ENCODE measurements at regions not wholly inside any gene's neighbourhood (a gene's known extent, or its start where the extent isn't known, plus 50 kb on each side); places are given as distances from the start of the nearest gene placed in this dataset.
"Not testable (repeated sequence)": the region's sequence is repeated elsewhere in the genome, so short reads cannot be mapped to it uniquely, and the experiment has no call there.

- no peak overlapping the region for H3K4me3 Mint-ChIP-seq
- H3K36me3 Mint-ChIP-seq (ENCODE audit: low read depth) = no peaks in the 10 kb centered on the region
- H3K9me3 Mint-ChIP-seq = peaks cover 4% of the 10 kb centered on the region
- no peaks in the 10 kb centered on the region for H3K27me3 Mint-ChIP-seq
- no peak overlapping the region for H3K27ac Mint-ChIP-seq
- peaks cover 6% of the 10 kb centered on the region for H3K4me1 Mint-ChIP-seq (ENCODE audit: low read depth)
Observed at GRCh38 chr4:141356321-141356962, 135.7 kb downstream of the ZNF330 start.

- Mint-ChIP-seq H3K36me3 (ENCODE audit: low read depth) (no peaks in the 10 kb centered on the region), H3K27me3 (no peaks in the 10 kb centered on the region), H3K9me3 (peaks cover 4% of the 10 kb centered on the region), H3K4me1 (ENCODE audit: low read depth) (peaks cover 6% of the 10 kb centered on the region), H3K4me3 (no peak overlapping the region), H3K27ac (no peak overlapping the region)
Observed at GRCh38 chr4:141356963-141357335, 136.3 kb downstream of the ZNF330 start.

GRCh38 chr4:141368241-141368640 lies 147.5 kb downstream of the ZNF330 start:
- H3K27me3 Mint-ChIP-seq; H3K4me3 Mint-ChIP-seq; H3K9me3 Mint-ChIP-seq; H3K27ac Mint-ChIP-seq; H3K4me1 Mint-ChIP-seq (ENCODE audit: low read depth); H3K36me3 Mint-ChIP-seq (ENCODE audit: low read depth): not testable (repeated sequence)

GRCh38 chr4:141371206-141371605 lies 150.5 kb downstream of the ZNF330 start:
- peaks cover 11% of the 10 kb centered on the region for H3K27me3 Mint-ChIP-seq
- no peak overlapping the region for H3K4me3 Mint-ChIP-seq
- H3K27ac Mint-ChIP-seq = no peak overlapping the region
- H3K9me3 Mint-ChIP-seq = peaks cover 4% of the 10 kb centered on the region
- H3K4me1 Mint-ChIP-seq (ENCODE audit: low read depth) = no peaks in the 10 kb centered on the region
- H3K36me3 Mint-ChIP-seq (ENCODE audit: low read depth) = no peaks in the 10 kb centered on the region

- Mint-ChIP-seq H3K4me1 (ENCODE audit: low read depth) (no peaks in the 10 kb centered on the region), H3K9me3 (no peaks in the 10 kb centered on the region), H3K27me3 (peaks cover 11% of the 10 kb centered on the region), H3K4me3 (no peak overlapping the region), H3K36me3 (ENCODE audit: low read depth) (no peaks in the 10 kb centered on the region), H3K27ac (no peak overlapping the region)
Observed at GRCh38 chr4:141375855-141376254, 155.2 kb downstream of the ZNF330 start.

GRCh38 chr4:141376769-141377168 lies 156.1 kb downstream of the ZNF330 start:
- Mint-ChIP-seq H3K4me1 (ENCODE audit: low read depth) (no peaks in the 10 kb centered on the region), H3K27ac (no peak overlapping the region), H3K27me3 (peaks cover 11% of the 10 kb centered on the region), H3K9me3 (no peaks in the 10 kb centered on the region), H3K36me3 (ENCODE audit: low read depth) (no peaks in the 10 kb centered on the region), H3K4me3 (no peak overlapping the region)

GRCh38 chr4:141387299-141387698 lies 166.6 kb downstream of the ZNF330 start:
- Mint-ChIP-seq H3K27me3 (no peaks in the 10 kb centered on the region), H3K4me3 (no peak overlapping the region), H3K4me1 (ENCODE audit: low read depth) (no peaks in the 10 kb centered on the region), H3K27ac (no peak overlapping the region), H3K36me3 (ENCODE audit: low read depth) (no peaks in the 10 kb centered on the region), H3K9me3 (peaks cover 3% of the 10 kb centered on the region)

GRCh38 chr4:141388481-141388880 lies 167.8 kb downstream of the ZNF330 start:
- no peak overlapping the region for H3K27ac Mint-ChIP-seq
- H3K27me3 Mint-ChIP-seq = no peaks in the 10 kb centered on the region
- no peak overlapping the region for H3K4me3 Mint-ChIP-seq
- H3K4me1 Mint-ChIP-seq (ENCODE audit: low read depth) = no peaks in the 10 kb centered on the region
- H3K9me3 Mint-ChIP-seq = no peaks in the 10 kb centered on the region
- H3K36me3 Mint-ChIP-seq (ENCODE audit: low read depth) = no peaks in the 10 kb centered on the region

GRCh38 chr4:141389649-141390048 lies 169.0 kb downstream of the ZNF330 start:
- H3K4me3 Mint-ChIP-seq = no peak overlapping the region
- H3K9me3 Mint-ChIP-seq = no peaks in the 10 kb centered on the region
- H3K27me3 Mint-ChIP-seq = no peaks in the 10 kb centered on the region
- H3K4me1 Mint-ChIP-seq (ENCODE audit: low read depth) = no peaks in the 10 kb centered on the region
- H3K36me3 Mint-ChIP-seq (ENCODE audit: low read depth) = no peaks in the 10 kb centered on the region
- no peak overlapping the region for H3K27ac Mint-ChIP-seq

GRCh38 chr4:141390571-141390970 lies 169.9 kb downstream of the ZNF330 start:
- Mint-ChIP-seq H3K27ac (no peak overlapping the region), H3K4me1 (ENCODE audit: low read depth) (no peaks in the 10 kb centered on the region), H3K9me3 (no peaks in the 10 kb centered on the region), H3K4me3 (no peak overlapping the region), H3K27me3 (peaks cover 3% of the 10 kb centered on the region), H3K36me3 (ENCODE audit: low read depth) (no peaks in the 10 kb centered on the region)

- Mint-ChIP-seq H3K27me3 (peaks cover 3% of the 10 kb centered on the region), H3K36me3 (ENCODE audit: low read depth) (no peaks in the 10 kb centered on the region), H3K4me3 (no peak overlapping the region), H3K27ac (no peak overlapping the region), H3K4me1 (ENCODE audit: low read depth) (no peaks in the 10 kb centered on the region), H3K9me3 (no peaks in the 10 kb centered on the region)
Observed at GRCh38 chr4:141391293-141391692, 170.6 kb downstream of the ZNF330 start.

- H3K27ac Mint-ChIP-seq = no peak overlapping the region
Observed at GRCh38 chr4:141391771-141392170, 171.1 kb downstream of the ZNF330 start.

GRCh38 chr4:141395246-141395830 lies 174.6 kb downstream of the ZNF330 start:
- H3K4me3 Mint-ChIP-seq = no peak overlapping the region
- no peak overlapping the region for H3K27ac Mint-ChIP-seq
- no peaks in the 10 kb centered on the region for H3K36me3 Mint-ChIP-seq (ENCODE audit: low read depth)
- H3K4me1 Mint-ChIP-seq (ENCODE audit: low read depth) = no peaks in the 10 kb centered on the region
- no peaks in the 10 kb centered on the region for H3K9me3 Mint-ChIP-seq
- peaks cover 7% of the 10 kb centered on the region for H3K27me3 Mint-ChIP-seq

More at GRCh38 chr4:141391771-141392170, 171.1 kb downstream of the ZNF330 start:
- Mint-ChIP-seq H3K4me3 (no peak overlapping the region), H3K36me3 (ENCODE audit: low read depth) (no peaks in the 10 kb centered on the region), H3K9me3 (no peaks in the 10 kb centered on the region), H3K4me1 (ENCODE audit: low read depth) (no peaks in the 10 kb centered on the region), H3K27me3 (peaks cover 3% of the 10 kb centered on the region)

GRCh38 chr4:141395919-141396318 lies 175.2 kb downstream of the ZNF330 start:
- H3K4me1 Mint-ChIP-seq (ENCODE audit: low read depth) = no peaks in the 10 kb centered on the region
- no peak overlapping the region for H3K4me3 Mint-ChIP-seq
- H3K27ac Mint-ChIP-seq = no peak overlapping the region
- no peaks in the 10 kb centered on the region for H3K9me3 Mint-ChIP-seq
- H3K27me3 Mint-ChIP-seq = peaks cover 7% of the 10 kb centered on the region
- no peaks in the 10 kb centered on the region for H3K36me3 Mint-ChIP-seq (ENCODE audit: low read depth)

GRCh38 chr4:141402712-141403111 lies 182.0 kb downstream of the ZNF330 start:
- Mint-ChIP-seq H3K4me3 (no peak overlapping the region), H3K9me3 (peaks cover 4% of the 10 kb centered on the region), H3K27ac (no peak overlapping the region), H3K4me1 (ENCODE audit: low read depth) (no peaks in the 10 kb centered on the region), H3K36me3 (ENCODE audit: low read depth) (no peaks in the 10 kb centered on the region), H3K27me3 (peaks cover 1% of the 10 kb centered on the region)

- H3K4me1 Mint-ChIP-seq (ENCODE audit: low read depth) = no peaks in the 10 kb centered on the region
- H3K4me3 Mint-ChIP-seq = no peak overlapping the region
- no peaks in the 10 kb centered on the region for H3K27me3 Mint-ChIP-seq
- H3K9me3 Mint-ChIP-seq = peaks cover 4% of the 10 kb centered on the region
- H3K27ac Mint-ChIP-seq = no peak overlapping the region
- no peaks in the 10 kb centered on the region for H3K36me3 Mint-ChIP-seq (ENCODE audit: low read depth)
Observed at GRCh38 chr4:141403782-141404181, 183.1 kb downstream of the ZNF330 start.
